Skin of body (tissue), 1 donor: ENCODE measurements at regions not wholly inside any gene's neighbourhood (a gene's known extent, or its start where the extent isn't known, plus 50 kb on each side); places are given as distances from the start of the nearest gene placed in this dataset.
"Not testable (repeated sequence)": the region's sequence is repeated elsewhere in the genome, so short reads cannot be mapped to it uniquely, and the experiment has no call there.

ENCODE experiments used
- DNase-seq: peaks from one replicate; lab custom pipeline; 2025; lab: John Stamatoyannopoulos, UW

DNA sequence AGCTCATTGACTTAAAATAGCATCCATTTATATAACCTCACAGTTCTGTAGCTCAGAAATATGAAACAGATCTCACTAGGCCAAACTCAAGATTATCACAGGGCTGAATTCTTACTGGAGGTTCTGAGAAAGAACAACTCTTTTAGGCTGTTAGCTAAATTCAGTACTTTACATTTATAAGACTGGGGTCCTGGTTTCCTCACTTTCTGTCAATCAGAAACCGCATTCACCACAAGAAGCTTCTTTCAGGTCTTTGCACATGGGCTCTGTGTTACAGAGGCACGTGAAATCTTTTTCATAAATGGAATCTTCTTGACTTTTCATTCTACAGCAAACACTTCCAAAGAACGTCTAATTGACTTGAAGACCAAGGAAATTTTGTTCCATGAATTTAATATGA lies 876.3 kb upstream of the FOXG1 start:
- DNase-seq = no peak

DNA sequence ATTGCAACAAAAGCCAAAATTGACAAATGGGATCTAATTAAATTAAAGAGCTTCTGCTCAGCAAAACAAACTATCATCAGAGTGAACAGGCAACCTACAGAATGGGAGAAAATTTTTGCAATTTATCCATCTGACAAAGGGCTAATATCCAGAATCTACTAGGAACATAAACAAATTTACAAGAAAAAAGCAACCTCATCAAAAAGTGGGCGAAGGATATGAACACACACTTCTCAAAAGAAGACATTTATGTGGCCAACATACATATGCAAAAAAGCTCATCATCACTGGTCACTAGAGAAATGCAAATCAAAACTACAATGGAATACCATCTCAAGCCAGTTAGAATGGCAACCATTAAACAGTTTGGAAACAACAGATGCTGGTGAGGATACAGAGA lies 858.1 kb upstream of the FOXG1 start:
- not testable (repeated sequence) for DNase-seq

DNA sequence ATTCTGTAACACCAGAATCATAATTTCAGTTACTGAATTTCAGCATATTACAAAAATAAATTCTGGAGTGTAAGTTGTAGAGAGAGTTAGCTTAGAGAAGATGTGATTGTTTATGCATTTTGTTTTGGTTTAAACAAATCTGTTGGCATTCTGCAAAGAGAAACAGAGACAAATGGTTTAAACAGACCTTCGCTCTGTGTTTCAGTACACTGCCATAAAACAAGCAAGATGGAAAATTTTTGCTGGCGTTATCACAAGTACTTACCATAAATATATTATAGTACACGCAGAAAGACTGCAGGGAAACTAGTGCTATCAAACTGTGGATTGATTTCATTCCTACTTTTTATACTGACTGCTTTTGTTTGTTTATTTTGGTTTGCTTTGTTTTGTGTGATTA lies 850.3 kb upstream of the FOXG1 start:
- no peak for DNase-seq

DNA sequence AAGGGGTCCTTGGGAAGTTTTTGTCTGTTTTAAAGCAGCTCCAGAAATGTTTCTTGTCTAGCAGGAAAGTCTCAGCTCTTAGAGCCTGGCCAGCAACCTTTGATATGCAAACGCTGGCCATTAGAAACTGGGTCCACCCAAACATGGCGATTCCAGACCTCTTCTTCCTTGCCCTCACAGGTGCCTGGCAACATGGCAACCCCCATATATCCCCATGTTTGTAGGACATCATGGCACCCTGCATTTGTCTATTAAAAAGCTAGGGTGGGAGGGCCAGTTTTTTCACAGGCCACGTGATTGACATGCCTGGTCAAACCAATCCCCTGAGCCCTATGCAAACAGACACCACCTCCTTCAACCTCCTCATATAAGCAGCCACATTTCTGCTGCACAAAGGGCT lies 848.7 kb upstream of the FOXG1 start:
- DNase-seq = no peak

DNA sequence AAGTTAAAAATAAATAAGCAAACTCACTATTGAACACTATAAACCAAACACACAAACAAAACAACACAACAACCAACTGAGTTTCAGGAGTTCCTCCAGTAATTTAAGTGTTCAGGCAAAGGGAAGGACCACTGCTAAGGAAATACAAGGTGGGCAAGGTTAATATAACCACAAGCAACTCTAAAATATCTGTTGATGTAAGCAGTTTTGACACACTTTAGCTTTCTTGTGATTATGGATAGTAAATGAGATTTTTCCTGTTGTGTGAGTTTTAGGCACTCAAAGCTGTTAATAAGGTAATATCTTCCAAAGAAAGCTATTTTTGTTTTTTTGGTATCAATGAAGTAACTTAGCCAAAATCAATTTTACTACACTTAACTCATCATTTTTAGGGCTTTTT lies 839.1 kb upstream of the FOXG1 start:
- no peak for DNase-seq

DNA sequence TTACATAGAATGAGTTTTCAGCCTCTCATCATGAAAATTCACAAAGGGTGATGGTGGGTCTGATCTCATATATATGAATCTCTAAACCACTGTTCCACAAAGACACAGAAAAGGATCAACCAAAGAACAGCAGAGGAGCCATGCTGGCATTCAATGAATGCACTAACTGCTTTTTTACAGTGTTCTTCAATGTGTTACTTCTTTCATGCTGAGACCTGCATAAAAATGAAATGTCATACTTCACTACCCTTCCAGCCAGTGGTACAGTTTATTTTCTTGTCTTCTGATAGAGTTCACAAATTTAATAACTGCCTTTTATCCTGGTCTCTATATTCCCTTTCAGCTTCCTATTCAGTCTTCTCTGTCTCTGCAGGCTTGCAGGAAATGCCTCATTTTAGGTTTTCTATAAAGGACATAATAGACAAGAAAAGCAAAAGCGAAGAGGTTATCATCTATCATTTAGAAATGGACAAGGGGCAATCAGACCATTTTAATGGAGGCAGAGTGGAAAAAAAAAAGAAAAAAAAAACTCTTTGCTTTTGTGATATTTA lies 836.7 kb upstream of the FOXG1 start:
- no peak for DNase-seq

DNA sequence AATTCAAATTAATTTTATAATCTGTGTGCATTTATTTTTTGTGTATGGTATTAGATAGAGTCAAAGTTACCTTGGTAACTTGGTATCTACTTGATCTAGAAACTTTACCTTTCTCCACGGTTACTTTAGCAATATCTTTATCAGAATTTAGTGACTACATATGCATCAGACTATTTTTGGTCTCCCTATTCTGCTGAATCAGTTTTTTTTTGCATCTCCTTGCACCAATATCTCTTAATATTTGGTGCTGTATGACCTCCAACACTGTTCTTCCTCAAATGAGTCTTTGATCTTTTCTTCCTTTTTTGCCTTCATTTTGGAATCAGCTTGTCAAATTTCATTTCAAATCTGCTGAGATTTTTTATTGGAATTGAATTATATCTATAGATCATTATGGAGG lies 828.2 kb upstream of the FOXG1 start:
- no peak for DNase-seq

DNA sequence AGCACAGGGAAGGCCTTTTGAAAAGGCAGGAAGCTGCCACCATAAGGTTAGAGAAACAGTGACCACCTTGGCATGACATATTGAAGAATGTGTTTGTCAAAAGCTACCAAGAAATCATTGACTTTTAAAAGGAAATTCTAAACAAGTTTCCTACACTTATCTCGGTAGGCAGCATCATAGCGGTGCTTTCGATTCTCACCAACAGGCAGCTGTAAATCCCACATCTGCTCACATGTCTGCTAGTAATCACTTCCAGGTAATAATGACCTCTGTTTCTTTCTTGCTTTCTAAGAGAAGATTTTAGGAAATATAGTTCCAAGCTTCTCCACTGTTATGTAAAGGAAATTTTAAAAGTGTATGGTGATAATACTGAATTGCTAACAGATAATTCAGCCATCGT lies 821.1 kb upstream of the FOXG1 start:
- DNase-seq = no peak

DNA sequence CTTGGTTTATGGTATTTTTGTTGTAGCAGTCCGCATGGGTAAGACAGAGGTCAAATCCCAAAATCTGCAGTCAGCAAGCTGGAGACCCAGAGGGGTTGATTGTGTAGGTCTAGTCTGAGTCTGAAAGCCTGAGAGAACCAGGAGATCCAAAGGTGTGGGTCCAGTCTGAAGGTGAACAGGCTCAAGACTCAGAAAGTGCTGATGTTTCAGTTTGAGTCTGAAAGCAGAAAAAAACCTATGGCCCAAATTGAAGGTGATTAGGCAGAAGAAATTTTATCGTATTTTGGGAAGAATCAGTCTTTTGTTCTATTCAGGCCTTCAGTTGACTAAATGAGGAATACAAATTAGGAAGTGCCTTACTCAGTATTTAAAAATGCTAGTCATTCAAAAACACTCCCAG lies 807.8 kb upstream of the FOXG1 start:
- no peak for DNase-seq

DNA sequence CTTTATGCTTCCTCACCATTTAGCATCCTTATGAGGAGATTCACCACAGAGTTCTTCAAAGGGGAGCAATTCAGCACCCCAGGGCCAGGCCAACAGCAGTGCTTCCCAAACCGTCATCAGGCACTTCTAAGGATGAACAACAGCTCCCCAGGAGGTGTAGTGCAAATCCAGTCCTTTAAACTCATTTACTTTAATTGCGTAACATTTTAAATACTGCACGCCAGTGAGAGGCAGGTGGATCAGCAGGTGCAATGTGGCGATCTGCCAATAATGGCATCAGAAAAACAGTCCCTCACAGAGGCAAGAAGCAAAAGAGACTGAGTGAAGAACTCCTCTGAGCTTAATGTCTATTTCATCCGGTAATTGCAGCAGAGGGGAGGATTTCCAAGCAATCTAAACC lies 770.9 kb upstream of the FOXG1 start:
- no peak for DNase-seq

DNA sequence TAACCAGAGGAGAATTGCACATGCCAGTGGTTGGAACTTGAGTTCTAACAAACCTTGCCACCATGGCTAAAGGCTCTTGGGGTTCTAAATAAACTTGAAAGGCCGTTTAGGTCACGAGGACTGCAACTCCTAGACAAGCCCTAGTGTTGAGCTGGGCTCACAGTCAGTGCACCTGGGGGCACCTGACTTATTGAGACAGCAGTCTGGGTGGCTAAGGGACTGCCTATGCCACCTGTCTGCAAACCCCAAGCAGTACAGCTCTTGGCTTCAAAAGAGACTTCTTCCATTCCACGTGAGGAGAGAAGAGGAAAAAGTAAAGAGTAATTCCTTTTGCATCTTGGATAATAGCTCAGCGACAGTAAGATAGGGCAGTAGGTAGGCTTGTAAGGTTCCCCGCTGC lies 765.6 kb upstream of the FOXG1 start:
- no peak for DNase-seq

DNA sequence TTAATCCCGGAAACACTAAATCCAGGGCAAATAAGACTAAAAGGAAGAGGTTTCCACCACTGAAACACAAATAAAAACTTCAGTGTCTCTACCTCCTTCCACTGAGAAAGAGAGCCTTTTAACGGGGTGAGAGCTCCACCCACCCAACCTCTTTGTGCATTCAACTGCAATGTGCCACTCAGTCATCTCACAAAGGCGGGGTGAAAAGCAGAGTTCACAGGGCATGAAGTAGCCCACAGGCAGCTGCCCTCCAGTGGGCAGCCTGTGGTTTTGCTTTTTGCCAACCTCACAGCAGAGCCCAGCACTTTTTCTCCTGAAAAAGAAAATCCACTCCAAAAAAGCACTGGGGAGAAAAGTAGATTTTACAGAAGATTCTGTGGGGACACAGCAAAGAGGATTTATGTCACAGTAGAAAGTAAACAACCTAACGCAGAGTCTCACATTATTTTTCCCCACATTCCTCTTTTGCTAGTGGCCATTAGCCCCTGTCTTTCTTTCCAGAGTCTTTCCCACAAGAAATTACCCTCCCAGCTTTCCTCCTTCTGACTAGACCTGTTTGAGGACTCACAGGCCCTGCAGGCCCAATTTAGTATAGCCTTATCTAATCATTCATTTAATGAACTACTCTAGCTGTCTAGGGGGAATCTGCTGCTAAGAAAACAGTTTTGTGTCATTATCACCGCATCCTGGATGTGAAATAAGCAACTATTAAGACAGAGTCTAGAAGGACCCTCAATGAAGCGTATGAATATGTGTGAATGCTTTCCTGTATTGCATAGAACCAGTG lies 753.8 kb upstream of the FOXG1 start:
- DNase-seq = no peak

DNA sequence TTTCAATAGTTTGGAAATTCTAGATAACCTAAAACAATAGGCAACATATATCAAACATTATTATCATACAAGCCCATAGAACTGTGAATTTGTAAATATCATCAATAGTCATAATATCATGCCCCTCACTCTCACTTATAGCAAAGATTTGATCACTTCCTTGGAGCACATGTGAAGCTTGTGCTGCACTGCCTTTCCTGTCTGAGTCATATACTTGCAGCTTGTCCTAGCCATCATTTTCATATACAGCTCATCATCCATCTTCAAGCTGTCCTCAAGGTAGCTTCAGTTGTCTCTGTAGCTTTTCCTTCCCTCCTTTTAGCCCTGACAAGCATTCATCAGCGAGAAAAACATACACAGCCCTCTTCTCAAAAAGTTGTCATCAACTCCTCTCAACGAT lies 746.5 kb upstream of the FOXG1 start:
- DNase-seq = no peak

DNA sequence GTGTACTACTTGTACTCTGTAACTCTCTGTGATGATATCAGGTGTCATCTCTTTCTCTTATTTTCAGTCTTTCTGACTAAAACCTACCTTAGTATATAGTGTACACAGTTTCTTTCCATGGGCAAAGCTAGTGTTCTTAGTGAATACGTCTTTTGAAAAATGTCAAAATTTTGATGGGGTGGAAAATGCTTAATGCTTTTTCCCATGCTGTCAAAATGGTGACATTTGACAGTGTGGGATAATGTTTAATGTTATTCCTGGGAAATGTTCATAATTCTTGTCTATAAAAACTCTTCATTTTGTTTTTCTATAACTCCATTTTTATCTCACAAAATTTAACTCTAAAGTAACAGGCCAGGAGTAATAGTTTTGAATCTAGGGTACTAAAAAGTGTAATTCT lies 742.7 kb upstream of the FOXG1 start:
- no peak for DNase-seq

DNA sequence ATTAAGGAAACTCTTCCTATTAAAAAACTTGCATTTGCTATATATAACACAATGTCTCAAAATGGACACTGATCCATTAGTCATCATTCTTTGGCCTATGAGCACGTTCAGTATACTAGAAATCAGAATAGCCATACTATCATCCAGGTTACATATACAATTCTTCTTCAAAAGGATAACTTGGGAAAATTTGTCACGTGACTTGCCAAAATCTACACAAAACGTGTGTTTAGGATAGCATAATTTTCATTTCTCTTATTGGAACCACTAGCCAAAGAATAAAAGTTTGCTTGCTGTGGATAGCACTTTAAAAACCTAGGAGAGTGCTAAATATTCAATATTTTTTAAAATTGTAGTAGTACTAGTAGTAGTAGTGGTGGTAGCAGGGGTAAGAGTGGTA lies 714.3 kb upstream of the FOXG1 start:
- no peak for DNase-seq

DNA sequence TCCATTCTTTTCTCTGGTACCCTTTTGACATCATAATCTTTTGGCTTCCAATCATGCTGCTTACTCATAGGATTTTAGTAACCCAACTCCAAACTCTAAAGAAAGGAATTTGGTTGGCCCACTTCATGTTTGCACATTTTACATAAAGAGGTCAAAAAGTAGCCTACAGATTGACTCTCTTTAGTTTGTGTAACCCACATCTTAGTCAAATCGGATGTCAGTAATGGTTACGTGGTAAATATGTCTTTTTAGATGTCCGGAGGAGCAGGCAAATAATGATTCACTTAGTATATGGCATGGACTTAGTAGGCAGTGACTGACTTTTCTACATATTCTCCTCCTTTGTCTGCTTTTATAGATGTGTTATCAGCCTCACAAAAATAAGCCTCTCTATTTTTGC lies 711.6 kb upstream of the FOXG1 start:
- no peak for DNase-seq

DNA sequence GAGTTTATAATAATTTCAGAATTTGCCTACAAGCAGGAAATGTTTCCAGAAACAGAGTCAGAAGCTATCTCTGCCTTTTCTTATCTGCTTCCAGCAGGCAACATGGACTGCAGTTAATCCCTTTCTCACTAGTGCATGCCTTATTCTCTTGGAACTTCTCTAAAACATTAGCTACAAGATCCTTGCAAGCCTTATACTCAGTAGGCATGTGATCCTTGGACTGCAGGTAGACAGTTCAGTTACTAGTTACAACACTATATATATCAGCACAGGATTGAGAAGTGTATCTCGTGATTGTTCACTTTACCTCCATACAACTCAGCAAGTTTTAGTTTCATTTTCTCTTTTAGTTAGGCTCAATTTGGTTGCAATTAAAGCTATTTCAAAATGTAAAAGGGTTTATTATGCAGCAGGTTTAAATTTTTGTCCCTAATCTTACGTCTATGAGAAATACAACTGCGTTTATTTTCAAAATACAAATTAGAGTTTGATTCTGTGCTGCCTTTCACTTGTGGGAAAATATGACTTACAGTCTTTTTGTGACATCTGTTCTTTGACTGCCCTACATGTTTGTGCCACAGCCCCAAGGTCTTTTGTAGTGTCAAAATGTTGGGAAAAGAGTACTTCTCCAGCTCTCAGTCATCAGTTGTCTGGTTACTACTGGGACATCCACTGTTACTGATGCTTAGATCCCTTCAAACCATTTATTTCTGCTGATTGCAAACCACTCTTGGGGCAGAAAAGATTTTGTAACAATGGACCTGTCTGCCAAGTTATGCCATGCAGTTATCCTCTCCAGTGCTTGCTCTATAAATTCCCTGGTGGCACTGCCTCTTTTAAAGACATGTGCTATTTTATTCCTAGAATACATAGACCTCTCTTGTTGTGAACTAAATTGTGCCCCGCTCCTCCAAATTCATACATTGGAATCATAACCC lies 709.0 kb upstream of the FOXG1 start:
- DNase-seq = no peak

DNA sequence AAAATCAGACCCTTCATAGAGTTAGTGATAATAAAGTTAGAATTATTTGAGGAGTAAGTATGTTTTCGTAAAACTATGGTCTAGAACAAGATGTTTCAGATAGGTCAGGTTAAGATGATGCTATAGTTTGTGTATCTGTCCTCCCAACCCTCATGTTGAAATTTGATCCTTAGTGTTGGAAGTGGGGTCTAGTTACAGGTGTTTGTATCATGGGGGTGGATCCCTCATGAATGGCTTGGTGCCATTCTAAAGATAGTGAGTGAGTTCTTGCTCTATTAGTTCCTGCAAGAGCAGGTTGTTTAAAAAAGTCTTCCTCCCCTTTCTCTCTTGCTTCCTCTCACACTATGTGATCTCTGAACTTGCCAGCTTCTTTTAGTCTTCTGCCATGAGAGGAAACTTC lies 707.3 kb upstream of the FOXG1 start:
- no peak for DNase-seq

DNA sequence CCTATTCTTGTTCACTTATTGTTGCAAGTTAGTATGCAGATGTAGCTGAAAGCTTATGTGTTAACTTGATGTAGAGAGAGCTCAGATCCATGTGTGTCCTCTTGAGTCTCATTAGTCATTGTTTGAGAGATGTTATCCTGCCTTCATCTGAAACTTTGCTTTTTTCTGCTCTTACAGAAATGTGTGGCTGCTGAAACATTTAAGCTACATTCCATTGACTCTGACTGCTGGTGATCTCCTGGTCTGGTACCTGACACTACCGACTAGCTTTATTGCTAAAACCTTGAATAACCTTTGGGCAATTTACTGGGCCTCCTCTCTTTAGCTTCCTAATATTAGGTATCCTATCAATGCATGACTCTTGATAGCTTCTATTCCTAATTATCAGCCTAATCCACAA lies 705.6 kb upstream of the FOXG1 start:
- no peak for DNase-seq

DNA sequence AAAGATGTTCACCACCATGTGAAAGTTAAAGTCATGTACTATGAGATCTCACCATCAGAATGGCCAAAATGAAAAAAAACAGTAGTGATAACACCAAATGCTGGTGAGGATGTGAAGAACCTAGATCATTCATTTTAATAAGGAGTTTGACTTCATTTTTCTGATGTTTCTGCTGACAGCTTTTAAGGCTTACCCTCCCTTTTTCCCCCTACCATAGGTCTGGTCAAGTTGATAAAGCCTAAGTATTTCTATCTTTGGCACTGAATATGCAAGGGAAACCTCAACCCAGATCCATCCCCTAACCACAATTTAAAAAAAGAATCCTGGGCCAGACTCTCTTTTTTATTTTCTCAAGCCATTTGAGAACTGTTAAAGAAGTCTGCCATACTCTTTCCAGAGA lies 689.6 kb upstream of the FOXG1 start:
- DNase-seq = no peak

DNA sequence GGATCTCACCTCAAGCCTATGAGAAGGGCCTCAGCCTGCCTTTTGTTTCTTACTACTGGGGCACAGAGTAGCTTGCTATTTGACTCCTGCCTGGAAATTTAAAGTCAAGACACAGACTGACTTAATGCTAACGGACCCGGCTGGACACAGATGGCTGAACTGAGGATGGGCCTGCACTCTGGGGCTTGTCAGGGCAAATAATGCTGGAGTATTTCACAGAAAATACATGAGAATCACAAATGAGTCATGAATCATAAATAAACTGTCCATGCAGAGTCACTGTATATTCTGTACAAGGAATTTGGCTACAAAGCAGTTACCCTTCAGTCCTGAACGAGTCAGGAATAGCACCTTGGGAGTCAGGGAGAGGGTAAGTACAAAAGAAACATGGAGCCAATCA lies 683.2 kb upstream of the FOXG1 start:
- DNase-seq = no peak

DNA sequence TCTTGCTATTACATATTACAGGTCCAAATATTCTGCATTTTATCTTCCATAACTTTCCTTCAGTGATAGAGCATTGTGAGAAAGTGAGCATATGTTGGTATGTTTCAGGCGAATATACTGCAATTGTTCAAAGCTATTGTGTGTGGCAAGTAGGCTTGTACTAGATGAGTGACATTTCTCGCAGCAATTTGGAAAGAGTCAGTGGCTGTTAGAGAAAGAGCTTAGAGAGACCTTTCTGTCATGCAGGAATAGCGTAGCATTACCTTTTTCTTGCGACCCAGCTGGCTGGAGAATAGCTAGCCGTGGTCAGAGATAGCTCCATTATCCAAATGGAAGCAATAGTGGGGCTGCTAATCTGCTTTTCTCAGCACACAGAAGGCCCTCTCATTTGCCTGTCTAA lies 678.5 kb upstream of the FOXG1 start:
- no peak for DNase-seq

DNA sequence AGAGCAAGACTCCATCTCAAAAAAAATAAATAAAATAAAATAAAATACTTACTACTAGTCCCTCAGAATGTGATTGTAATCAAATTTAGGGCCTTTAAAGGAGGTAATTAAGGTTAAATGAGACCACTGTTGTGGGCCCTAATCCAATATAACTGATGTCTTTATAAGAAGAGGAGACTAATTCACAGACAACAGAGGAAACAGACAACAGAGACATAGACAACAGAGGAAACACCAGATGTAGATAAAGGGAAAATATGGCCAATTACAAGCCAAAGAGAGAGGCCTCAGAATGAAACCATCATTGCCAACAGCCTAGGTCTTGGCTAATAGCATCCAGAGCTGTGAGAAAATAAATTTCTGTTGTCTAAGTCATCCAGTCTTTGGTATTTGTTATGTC lies 669.0 kb upstream of the FOXG1 start:
- DNase-seq = no peak
